ENCODE measurements at regions not wholly inside any gene's neighbourhood (a gene's known extent, or its start where the extent isn't known, plus 50 kb on each side); places are given as distances from the start of the nearest gene placed in this dataset.

DNA sequence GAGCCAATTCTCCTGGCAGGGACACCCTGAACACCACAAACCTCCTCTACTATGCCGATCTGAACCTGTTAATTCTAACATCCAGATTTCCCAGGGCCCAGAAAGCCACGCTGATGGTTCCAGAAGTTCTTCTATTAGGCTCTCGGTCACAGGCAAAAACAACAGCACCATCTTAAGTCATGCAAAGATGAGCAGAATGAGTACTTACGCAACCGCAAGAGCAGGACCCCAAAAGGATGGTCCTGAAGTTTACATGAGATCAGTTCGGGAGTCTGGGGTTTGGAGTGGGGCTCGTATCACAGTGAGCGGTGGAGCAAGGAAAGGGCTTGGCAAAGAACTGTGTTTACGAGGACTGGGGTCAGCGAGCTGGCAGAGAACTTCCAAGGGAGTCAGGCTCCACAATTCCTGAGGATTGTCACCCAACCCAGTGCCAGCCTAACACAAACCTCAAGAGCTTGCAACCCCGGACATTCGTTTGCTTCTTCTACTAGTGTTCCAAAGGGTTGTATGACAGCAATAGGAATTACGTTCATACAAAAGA is 532.6 kb downstream of the TNS3 start:
- TF ChIP-seq, protein P1, sequence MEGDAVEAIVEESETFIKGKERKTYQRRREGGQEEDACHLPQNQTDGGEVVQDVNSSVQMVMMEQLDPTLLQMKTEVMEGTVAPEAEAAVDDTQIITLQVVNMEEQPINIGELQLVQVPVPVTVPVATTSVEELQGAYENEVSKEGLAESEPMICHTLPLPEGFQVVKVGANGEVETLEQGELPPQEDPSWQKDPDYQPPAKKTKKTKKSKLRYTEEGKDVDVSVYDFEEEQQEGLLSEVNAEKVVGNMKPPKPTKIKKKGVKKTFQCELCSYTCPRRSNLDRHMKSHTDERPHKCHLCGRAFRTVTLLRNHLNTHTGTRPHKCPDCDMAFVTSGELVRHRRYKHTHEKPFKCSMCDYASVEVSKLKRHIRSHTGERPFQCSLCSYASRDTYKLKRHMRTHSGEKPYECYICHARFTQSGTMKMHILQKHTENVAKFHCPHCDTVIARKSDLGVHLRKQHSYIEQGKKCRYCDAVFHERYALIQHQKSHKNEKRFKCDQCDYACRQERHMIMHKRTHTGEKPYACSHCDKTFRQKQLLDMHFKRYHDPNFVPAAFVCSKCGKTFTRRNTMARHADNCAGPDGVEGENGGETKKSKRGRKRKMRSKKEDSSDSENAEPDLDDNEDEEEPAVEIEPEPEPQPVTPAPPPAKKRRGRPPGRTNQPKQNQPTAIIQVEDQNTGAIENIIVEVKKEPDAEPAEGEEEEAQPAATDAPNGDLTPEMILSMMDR (IDR thresholded peaks at IDR 0.05), result no peak
- TF ChIP-seq POLR2A (IDR thresholded peaks at IDR 0.05), result no peak
